IMR-90 (cell line): ENCODE measurements at regions not wholly inside any gene's neighbourhood (a gene's known extent, or its start where the extent isn't known, plus 50 kb on each side); places are given as distances from the start of the nearest gene placed in this dataset.

Experiments
- ATAC-seq: fragments of 200-7000 bp; cut with Tn5 transposase; 2 replicates; pipeline ENCODE4 v1.9.1; 2020; ENCODE audit warnings: low read depth, mild to moderate bottlenecking, moderate library complexity
- BruUV-seq: library from RNA; stranded (reverse); fragments of 400-500 nt; replicated peaks from 2 replicates; lab custom pipeline; 2021; lab: Mats Ljungman, UMichigan
- CTCF ChIA-PET: fragments of 300-600 bp; formaldehyde crosslinking; extraction: SDS; loops from one replicate; lab custom pipeline; 2021; ENCODE audit warnings: antibody characterized with exemption; lab: Yijun Ruan, JAX
- POLR2A ChIA-PET: fragments of 300-600 bp; sonication (Branson Sonifier 250); formaldehyde crosslinking; loops from one replicate; lab custom pipeline; 2022; ENCODE audit warnings: antibody characterized with exemption; ENCODE audit not compliant: unreplicated experiment; lab: Charles Lee
- DNase-seq: peaks from one replicate; pipeline ENCODE4 v3.0.0; 2013
- H2AFZ ChIP-seq: replicated peaks from 2 replicates; pipeline ENCODE3; 2013; ENCODE audit warnings: low read length, mild to moderate bottlenecking; ENCODE audit not compliant: poor library complexity
- H2AK5ac ChIP-seq: 2 replicates; pipeline ENCODE4 v1.6.1; 2013; ENCODE audit warnings: low read depth, low read length, inconsistent platforms
- H2AK9ac ChIP-seq: replicated peaks from 2 replicates; pipeline ENCODE3; 2013; ENCODE audit warnings: mild to moderate bottlenecking, low read depth, low read length, moderate library complexity; ENCODE audit not compliant: poor library complexity
- H2BK120ac ChIP-seq: 2 replicates; pipeline ENCODE4 v1.6.1; 2013; ENCODE audit warnings: low read depth, low read length, inconsistent platforms
- H2BK15ac ChIP-seq: 3 replicates; pipeline ENCODE4 v1.6.1; 2013; ENCODE audit warnings: low read depth, low read length, inconsistent platforms
- H2BK20ac ChIP-seq: 2 replicates; pipeline ENCODE4 v1.6.1; 2013; ENCODE audit warnings: low read depth, mild to moderate bottlenecking, inconsistent platforms, low read length, moderate library complexity
- H2BK5ac ChIP-seq: 2 replicates; pipeline ENCODE4 v1.6.1; 2013; ENCODE audit warnings: mild to moderate bottlenecking, low read depth, low read length, inconsistent platforms; ENCODE audit not compliant: poor library complexity, severe bottlenecking
- H3K14ac ChIP-seq: replicated peaks from 2 replicates; pipeline ENCODE4 v1.6.1; 2013; ENCODE audit warnings: low read depth, low read length, inconsistent platforms
- H3K18ac ChIP-seq: 2 replicates; pipeline ENCODE4 v1.6.1; 2013; ENCODE audit warnings: low read depth, low read length, control low read depth
- H3K23ac ChIP-seq: 2 replicates; pipeline ENCODE4 v1.6.1; 2013; ENCODE audit warnings: low read depth, low read length, inconsistent platforms
- H3K27ac ChIP-seq: 2 replicates; pipeline ENCODE4 v1.5.1; 2013; ENCODE audit warnings: mild to moderate bottlenecking, control low read depth, low read length; ENCODE audit not compliant: insufficient read depth
- H3K27me3 ChIP-seq: 2 replicates; pipeline ENCODE4 v1.6.1; 2013; ENCODE audit warnings: low read length; ENCODE audit not compliant: control insufficient read depth, insufficient read depth
- H3K36me3 ChIP-seq: 2 replicates; pipeline ENCODE4 v1.6.1; 2013; ENCODE audit warnings: low read length, mixed read lengths; ENCODE audit not compliant: control insufficient read depth, insufficient read depth
- H3K4ac ChIP-seq: 2 replicates; pipeline ENCODE4 v1.6.1; 2013; ENCODE audit warnings: low read depth, low read length, inconsistent platforms
- H3K4me1 ChIP-seq: 2 replicates; pipeline ENCODE4 v1.6.1; 2013; ENCODE audit warnings: low read length, mixed read lengths; ENCODE audit not compliant: control insufficient read depth, insufficient read depth
- H3K4me2 ChIP-seq: 2 replicates; pipeline ENCODE4 v1.6.1; 2013; ENCODE audit warnings: low read depth, mild to moderate bottlenecking, control low read depth, low read length, moderate library complexity
- H3K4me3 ChIP-seq: 2 replicates; pipeline ENCODE4 v1.5.1; 2013; ENCODE audit warnings: low read depth, mild to moderate bottlenecking, control low read depth, low read length, moderate library complexity; ENCODE audit not compliant: insufficient read depth
- H3K56ac ChIP-seq: 2 replicates; pipeline ENCODE4 v1.6.1; 2013; ENCODE audit warnings: low read length, inconsistent platforms; ENCODE audit not compliant: insufficient read depth; ENCODE audit errors: extremely low read depth
- H3K79me1 ChIP-seq, 2 experiments: 2 replicates each; pipeline ENCODE4 v1.6.1; 2013; ENCODE audit warnings: low read length in 2 of 2, inconsistent platforms in 1 of 2, low read depth in 1 of 2
- H3K9ac ChIP-seq: 2 replicates; pipeline ENCODE4 v1.6.1; 2013; ENCODE audit warnings: low read depth, low read length, control low read depth
- H3K9me1 ChIP-seq: 2 replicates; pipeline ENCODE4 v1.6.1; 2013; ENCODE audit warnings: low read length, inconsistent platforms; ENCODE audit not compliant: insufficient read depth
- H3K9me3 ChIP-seq: 2 replicates; pipeline ENCODE4 v1.6.1; 2013; ENCODE audit warnings: low read length; ENCODE audit not compliant: control insufficient read depth, insufficient read depth
- H4K20me1 ChIP-seq: 2 replicates; pipeline ENCODE4 v1.6.1; 2013; ENCODE audit warnings: low read length, inconsistent platforms; ENCODE audit not compliant: insufficient read depth
- H4K5ac ChIP-seq: 2 replicates; pipeline ENCODE4 v1.6.1; 2013; ENCODE audit warnings: mild to moderate bottlenecking, low read depth, low read length, control low read depth
- H4K8ac ChIP-seq, 2 experiments: 2 replicates each; pipeline ENCODE4 v1.6.1; 2013; ENCODE audit warnings: low read depth in 2 of 2, low read length in 2 of 2, control low read depth in 1 of 2, inconsistent platforms in 1 of 2
- H4K91ac ChIP-seq: 2 replicates; pipeline ENCODE4 v1.6.1; 2013; ENCODE audit warnings: low read depth, low read length, inconsistent platforms; ENCODE audit not compliant: insufficient read depth
- BHLHE40 ChIP-seq: fragments of 150-350 bp; IDR thresholded peaks from 2 replicates; pipeline ENCODE4 v1.6.1; 2016; ENCODE audit warnings: mild to moderate bottlenecking, low read depth, low read length
- CEBPB ChIP-seq: IDR thresholded peaks from 2 replicates; pipeline ENCODE4 v1.6.1; 2012; ENCODE audit warnings: low read depth, low read length, improper control_type of control experiment
- CHD1 ChIP-seq: IDR thresholded peaks from 2 replicates; pipeline ENCODE4 v1.6.1; 2012; ENCODE audit warnings: low read depth, low read length, improper control_type of control experiment
- MAZ ChIP-seq: IDR thresholded peaks from 2 replicates; pipeline ENCODE4 v1.6.1; 2012; ENCODE audit warnings: low read depth, mild to moderate bottlenecking, low read length, improper control_type of control experiment, moderate library complexity, borderline replicate concordance
- MXI1 ChIP-seq: IDR thresholded peaks from 2 replicates; pipeline ENCODE4 v1.6.1; 2012; ENCODE audit warnings: low read depth, mild to moderate bottlenecking, low read length, moderate library complexity, borderline replicate concordance
- POLR2A ChIP-seq: IDR thresholded peaks from 2 replicates; pipeline ENCODE4 v1.6.1; 2012; ENCODE audit warnings: mild to moderate bottlenecking, low read depth, low read length
- RCOR1 ChIP-seq: IDR thresholded peaks from 2 replicates; pipeline ENCODE4 v1.6.1; 2012; ENCODE audit warnings: mild to moderate bottlenecking, low read length, improper control_type of control experiment; ENCODE audit not compliant: insufficient replicate concordance
- RFX5 ChIP-seq: IDR thresholded peaks from 2 replicates; pipeline ENCODE4 v1.8.0; 2012; ENCODE audit warnings: low read depth, mild to moderate bottlenecking, low read length, moderate library complexity
- USF2 ChIP-seq: fragments of 150-350 bp; IDR thresholded peaks from 2 replicates; pipeline ENCODE4 v1.6.1; 2017; ENCODE audit warnings: mild to moderate bottlenecking, antibody characterized with exemption, low read length, low read depth
- WGBS, 2 experiments: methylation state at CpG; one replicate each; pipeline versions ENCODE4 v1.1.5 to v1.1.7; 2013; ENCODE audit warnings: missing lambda C conversion rate in 2 of 2; ENCODE audit not compliant: insufficient read length in 1 of 2; ENCODE audit errors: extremely low coverage in 2 of 2; 5-methylcytosine and 5-hydroxymethylcytosine counted together
- dilution Hi-C: fragments of 300-500 bp; cut with HindIII; formaldehyde crosslinking; loops from one replicate; pipeline ENCODE4 v1.14.3; 2018; ENCODE audit warnings: low sequenced_read_pairs; ENCODE audit not compliant: unreplicated experiment
- in situ Hi-C: fragments of 300-500 bp; cut with MboI; formaldehyde crosslinking; loops from 3 replicates; pipeline ENCODE4 v1.14.3; 2019; ENCODE audit warnings: low sequenced_read_pairs, inconsistent platforms, mixed read lengths
- intact Hi-C: fragments of 100-400 bp; cut with micrococcal nuclease; formaldehyde crosslinking; loops from 2 replicates; pipeline ENCODE4 v1.10.0; 2022
- TF ChIP-seq, protein P1 (sequence below): conservative IDR thresholded peaks from 2 replicates; pipeline ENCODE4 v1.5.1; 2012; ENCODE audit warnings: mild to moderate bottlenecking, low read depth, low read length, improper control_type of control experiment

GRCh38 chr6:54640911-54641310, 205.7 kb upstream of the FAM83B start:
- no peak overlapping the region for H3K4me3 ChIP-seq
- H3K23ac ChIP-seq, result no peak overlapping the region
- no peak overlapping the region for H2BK15ac ChIP-seq
- ATAC-seq (no peak), DNase-seq (no peak)
- no peak overlapping the region for H2BK5ac ChIP-seq
- WGBS, 2 experiments, result no CpG with 5 or more reads among the region's 1 CpG
- no peak overlapping the region for H3K4ac ChIP-seq
- H2BK120ac ChIP-seq, result no peak overlapping the region
- CTCF ChIA-PET, result interaction anchor here (1.3 kb wide), 1 partner anchor 13 kb away, joined by 3 read pairs; no protein-coding TSS in a partner anchor
- H3K27me3 ChIP-seq, result no peaks in the 10 kb centered on the region
- H3K4me1 ChIP-seq, result no peaks in the 10 kb centered on the region
- in situ Hi-C loops, result no loop called here
- H3K4me2 ChIP-seq, result no peak overlapping the region
- H3K27ac ChIP-seq, result no peak overlapping the region
- H3K36me3 ChIP-seq, result no peaks in the 10 kb centered on the region
- no peak overlapping the region for H3K18ac ChIP-seq
- H4K91ac ChIP-seq, result no peak overlapping the region
- H2AK9ac ChIP-seq, result no peak overlapping the region
- no peak overlapping the region for H3K14ac ChIP-seq
- no peak overlapping the region for H4K8ac ChIP-seq
- H3K56ac ChIP-seq, result no peak overlapping the region
- no peak overlapping the region for H3K9ac ChIP-seq
- dilution Hi-C loops, result no loop called here
- no peaks in the 10 kb centered on the region for H4K20me1 ChIP-seq
- H3K9me1 ChIP-seq, result no peaks in the 10 kb centered on the region
- no peak overlapping the region for H2AK5ac ChIP-seq
- TF ChIP-seq MXI1 (no peak), RCOR1 (no peak), POLR2A (no peak), CEBPB (no peak), BHLHE40 (no peak), CHD1 (no peak), USF2 (no peak), RFX5 (no peak), MAZ (no peak)
- TF ChIP-seq, protein P1, sequence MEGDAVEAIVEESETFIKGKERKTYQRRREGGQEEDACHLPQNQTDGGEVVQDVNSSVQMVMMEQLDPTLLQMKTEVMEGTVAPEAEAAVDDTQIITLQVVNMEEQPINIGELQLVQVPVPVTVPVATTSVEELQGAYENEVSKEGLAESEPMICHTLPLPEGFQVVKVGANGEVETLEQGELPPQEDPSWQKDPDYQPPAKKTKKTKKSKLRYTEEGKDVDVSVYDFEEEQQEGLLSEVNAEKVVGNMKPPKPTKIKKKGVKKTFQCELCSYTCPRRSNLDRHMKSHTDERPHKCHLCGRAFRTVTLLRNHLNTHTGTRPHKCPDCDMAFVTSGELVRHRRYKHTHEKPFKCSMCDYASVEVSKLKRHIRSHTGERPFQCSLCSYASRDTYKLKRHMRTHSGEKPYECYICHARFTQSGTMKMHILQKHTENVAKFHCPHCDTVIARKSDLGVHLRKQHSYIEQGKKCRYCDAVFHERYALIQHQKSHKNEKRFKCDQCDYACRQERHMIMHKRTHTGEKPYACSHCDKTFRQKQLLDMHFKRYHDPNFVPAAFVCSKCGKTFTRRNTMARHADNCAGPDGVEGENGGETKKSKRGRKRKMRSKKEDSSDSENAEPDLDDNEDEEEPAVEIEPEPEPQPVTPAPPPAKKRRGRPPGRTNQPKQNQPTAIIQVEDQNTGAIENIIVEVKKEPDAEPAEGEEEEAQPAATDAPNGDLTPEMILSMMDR, result no peak
- no peaks in the 10 kb centered on the region for H3K9me3 ChIP-seq
- intact Hi-C loops, result no loop called here
- H2AFZ ChIP-seq, result no peak overlapping the region
- H4K5ac ChIP-seq, result no peak overlapping the region
- H3K79me1 ChIP-seq, result no peaks in the 10 kb centered on the region
- no peak overlapping the region for H2BK20ac ChIP-seq
- POLR2A ChIA-PET, result no interaction called here
- BruUV-seq, result no TSS peak
